GM18858 (cell line): ENCODE measurements at regions not wholly inside any gene's neighbourhood (a gene's known extent, or its start where the extent isn't known, plus 50 kb on each side); places are given as distances from the start of the nearest gene placed in this dataset.
"Not testable (repeated sequence)": the region's sequence is repeated elsewhere in the genome, so short reads cannot be mapped to it uniquely, and the experiment has no call there.

Source experiments
- ATAC-seq: cut with Tn5 transposase; IDR thresholded peaks from one replicate; pipeline ENCODE4 v1.9.1; 2021; ENCODE audit not compliant: unreplicated experiment

DNA sequence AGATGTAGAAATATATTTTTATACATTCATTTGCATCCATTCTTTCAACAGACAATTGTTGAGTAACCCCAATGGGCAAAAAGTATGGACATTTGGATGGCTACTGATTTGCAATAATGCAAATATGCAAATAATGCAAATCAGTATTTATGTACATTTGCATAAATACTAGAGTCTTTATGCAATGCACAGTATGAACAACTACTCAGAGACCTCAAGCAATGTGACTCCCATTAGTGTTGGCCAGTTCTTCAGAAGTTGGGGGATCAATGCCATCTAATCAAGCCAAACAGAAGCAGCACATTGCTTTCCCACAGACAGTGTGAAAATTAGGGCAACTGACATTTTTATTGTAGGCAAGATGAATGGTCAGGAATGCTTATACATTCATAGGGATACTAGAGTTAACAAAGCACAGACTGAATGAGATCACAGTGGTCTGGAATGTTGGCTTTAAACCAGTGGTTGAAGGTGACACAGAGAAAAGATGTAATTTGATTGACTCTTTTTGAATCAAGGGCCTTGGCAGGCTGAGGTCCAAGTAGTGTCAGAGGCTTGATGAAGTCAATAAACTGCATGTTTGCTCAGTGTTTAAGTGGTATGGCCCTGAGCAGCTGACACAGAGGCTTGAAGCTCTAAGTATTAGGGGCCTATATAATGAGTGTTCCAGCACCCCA, 256.6 kb downstream of the CTH start:
- no peak for ATAC-seq

DNA sequence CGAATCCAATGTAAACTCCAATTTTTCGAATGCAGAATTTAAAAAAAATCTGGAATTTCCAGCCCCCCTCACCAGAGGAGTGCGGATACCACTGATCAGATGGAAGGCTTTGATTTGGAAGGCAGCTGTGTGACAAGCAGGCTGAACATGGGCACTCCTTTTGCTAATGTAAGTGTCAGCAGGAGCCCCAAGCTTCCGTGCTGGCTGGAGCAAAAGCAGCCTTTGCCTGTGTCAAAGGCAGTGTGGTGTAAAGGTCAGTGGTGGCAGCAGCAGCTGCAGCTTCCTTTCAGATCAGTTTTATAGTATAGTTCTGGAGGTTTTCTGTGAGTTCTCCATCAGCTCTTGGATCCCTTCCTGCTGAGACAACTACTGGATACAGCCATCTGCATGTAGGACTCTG, 259.9 kb downstream of the CTH start:
- no peak for ATAC-seq

DNA sequence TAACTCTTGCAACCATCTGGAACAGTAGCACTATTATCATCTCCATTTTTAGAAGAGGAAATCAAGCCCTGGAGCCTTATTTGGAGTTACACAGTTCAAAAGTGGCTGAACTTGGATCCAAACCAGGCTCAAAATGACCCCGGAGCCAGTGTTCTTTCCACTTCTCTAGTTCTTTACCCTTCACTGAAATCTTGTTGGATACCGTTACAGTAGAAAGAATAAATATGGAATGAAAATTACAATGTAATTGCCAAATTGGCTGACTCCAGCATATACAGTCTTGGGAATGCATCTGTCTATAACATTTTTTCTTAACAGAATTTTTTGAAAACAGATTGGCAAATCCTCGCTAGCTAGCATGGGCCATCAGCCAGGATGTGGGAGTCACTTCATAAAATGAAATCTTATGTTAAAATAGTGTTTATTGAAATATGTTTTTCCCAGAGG, 261.4 kb downstream of the CTH start:
- no peak for ATAC-seq

DNA sequence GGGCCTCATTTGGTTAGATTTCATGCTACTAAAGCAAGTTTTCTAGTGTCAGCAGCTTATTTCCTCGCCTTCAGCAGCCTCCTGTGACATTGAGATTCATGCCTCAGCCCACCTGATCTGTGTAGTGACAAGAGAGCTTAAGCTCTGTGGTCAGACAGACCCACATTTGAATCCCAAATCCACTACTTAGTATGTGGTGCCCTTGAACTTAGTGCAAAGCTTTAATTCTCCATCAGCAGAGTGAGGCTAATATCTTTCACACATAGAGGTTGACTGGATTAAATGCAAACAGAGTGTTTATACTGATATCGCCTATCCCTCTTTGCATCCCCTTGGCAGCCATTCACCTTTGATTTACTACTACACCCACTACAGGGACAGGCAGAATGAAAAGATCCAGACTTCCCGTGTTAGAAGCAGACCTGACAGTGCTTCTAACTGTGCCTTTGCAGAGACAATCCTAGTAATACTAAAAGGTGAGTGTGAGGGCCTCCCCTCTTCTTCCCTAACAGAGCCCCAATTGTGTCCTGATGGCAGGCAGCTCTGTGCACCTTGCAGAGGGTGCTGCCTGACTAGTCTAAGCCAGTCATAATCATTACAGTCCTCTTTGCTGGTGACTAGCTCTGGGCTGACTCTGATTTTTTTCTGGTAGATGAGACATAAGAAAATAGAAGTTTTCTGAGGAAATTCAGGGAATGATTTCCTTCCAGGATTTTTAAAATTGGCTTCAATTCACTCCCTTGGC, 264.0 kb downstream of the CTH start:
- ATAC-seq = no peak

DNA sequence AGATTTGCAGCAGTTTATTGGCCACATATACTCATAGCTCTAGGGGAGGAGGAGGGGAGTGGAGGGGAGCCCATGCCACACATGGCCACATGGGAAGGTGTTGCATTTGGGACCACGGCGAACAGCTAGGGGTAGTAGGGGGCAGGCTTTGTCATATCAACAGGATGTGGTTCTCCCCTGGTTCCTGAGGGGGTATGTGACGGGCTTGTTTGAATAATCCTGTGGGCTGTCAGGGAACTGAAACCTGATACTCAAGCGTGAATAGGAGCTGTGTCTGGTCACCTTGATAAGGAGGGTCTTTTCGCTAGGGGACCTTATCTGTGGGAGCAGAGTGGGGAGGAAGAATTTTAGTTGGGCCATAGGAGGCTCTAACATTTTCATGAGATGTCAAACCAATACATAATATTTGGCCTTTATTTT, 264.7 kb downstream of the CTH start:
- ATAC-seq = peak; percentile 82

DNA sequence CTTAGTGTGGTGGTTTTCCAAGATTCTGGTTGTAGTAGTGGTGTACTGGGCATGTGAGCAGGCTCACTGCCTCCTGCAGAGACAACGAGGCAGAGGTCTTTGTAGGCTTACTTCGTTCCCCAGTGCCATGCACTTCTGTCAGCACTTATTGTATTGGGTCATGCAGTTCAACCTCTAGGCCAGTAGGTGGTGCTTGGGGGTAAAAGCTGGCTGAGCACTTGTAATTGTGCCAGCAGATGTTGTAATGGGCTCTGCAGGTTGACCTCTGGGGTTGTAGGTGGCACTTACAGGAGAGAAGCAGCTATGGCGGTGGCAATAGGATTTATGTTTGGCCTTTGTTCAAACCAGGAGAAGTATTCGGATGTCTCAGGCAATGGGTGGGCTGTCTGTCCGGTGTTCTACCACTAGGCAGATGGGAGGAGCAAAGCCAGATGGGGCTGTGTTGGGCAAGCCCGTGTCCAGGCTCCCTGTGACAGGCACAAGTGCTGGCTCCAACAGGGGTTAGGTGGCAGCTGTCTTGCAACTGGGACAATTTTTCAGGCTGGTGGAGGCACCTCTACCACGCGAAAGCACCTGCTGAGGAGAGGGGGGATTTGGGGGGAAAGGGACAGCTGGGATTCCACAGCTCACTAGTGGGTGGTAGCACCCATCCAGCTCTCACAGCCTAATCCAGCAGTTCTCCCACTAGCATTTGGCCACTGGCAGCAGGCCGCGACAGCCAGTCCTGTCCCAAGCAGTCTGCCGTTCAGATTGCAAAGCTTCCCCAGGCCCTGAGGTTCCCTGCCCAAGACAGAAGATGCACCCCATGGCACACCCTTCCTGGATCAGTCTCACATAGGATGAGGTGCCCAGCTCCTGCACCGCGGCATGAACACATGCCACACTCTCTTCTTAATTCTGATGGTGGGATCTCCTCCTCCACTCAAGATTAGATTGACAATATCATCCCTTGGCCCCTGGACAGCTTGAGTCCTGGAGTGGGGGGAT, 274.5 kb downstream of the CTH start:
- ATAC-seq = peak; percentile 99

DNA sequence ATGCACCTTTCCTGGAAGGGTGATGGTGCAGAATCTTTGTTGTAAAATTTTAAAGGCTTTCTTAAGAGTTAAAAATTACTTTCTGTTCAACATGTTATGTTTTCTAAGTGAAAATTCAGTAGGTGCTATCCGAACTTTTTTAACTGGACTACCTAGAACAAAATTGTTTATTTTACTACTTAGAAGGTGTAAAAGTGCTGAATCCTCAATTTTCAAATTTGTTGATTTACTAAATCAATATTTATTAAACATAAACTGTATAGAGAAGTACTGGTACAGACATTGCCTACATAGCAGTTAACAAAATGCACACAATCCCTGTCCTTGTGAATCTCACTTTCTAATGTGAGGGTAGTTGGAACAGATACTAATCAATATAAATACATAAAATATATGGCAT, 277.5 kb downstream of the CTH start:
- ATAC-seq = no peak

DNA sequence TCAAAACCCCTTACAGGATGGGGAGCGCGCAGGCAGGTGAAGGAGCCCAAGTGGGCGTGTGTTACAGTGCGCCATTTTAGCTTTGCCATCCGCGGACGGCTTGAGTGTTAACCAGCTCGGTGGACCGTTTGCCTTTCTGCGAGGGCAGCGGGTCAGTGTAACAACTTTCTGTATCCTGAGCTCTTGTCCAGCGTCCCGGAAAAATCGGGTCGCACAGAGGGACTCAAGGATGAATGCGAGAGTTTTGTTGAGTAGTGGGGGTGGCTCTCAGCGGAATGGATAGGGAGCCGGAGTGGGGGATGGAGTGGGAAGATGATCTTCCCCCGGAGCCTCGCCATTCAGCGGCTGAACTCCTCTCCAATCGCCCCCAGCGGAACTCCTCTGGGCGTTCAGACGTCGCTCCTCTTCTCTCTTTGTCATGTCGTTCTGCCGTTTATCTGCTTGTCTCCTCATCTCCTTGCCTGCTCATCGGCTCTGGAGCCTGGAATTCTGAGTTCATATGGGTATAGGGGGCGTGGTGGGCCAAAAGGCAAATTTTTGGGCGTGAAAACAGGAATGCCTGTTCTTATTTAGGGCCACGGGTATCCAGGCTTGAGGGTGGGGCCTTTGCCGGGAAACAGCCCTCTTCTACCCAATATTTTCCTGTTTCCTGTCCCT, 295.4 kb downstream of the CTH start:
- no peak for ATAC-seq

DNA sequence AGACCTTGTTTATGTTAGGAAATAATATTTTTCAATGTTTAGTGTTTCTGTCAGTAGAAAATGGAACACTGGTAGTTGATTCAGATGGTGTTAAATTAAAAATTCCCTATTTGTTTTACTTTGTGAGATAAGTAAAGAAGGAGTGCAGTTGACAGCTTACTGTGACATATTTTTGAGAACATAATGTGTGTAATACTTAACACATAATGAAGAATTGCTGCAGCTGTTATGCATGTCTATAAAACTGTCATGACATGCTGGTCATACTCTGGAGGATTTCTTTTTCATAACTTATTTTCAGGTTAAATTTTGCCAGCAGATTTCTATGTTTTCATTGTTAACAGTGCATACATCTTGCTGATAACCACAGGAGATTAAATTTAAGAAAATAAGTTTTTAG, 296.1 kb downstream of the CTH start:
- ATAC-seq = no peak

DNA sequence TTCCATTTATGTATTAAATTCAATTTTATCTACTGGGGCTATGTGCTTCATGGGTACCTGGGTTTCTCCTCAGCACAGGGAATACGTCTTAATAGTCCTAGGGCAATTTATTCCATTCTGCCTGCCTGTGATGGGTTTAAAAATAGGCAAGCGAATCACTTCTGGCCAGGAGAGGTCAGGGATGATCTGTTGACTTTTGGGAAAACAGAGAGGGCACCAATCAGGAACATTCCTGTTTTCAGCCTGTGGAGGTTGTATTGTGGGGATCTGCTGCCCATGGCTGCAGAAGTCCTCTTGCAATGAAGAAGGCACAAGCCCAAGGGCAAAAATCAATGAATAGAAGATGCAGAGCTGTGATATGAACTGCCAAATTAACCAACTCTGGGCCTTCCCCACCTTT, 303.1 kb downstream of the CTH start:
- no peak for ATAC-seq

DNA sequence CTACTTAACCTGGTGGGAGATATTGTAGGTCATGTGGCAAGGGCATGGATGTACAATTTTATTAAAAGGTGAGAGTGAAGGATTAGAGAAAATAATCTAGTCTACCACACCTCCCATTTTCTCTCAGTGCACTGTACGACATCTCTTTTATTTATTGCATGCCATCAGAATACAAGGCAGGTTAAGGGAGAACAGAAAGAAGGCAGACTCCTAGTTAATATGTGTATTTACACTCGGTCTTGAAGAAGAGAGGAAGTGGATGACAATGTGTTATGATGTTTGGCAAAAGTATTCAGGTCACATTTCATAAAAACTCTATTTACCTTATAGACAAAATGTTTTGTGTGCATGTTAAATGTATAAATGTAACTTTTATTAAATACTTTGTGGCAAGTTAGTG, 306.1 kb downstream of the CTH start:
- ATAC-seq = no peak

DNA sequence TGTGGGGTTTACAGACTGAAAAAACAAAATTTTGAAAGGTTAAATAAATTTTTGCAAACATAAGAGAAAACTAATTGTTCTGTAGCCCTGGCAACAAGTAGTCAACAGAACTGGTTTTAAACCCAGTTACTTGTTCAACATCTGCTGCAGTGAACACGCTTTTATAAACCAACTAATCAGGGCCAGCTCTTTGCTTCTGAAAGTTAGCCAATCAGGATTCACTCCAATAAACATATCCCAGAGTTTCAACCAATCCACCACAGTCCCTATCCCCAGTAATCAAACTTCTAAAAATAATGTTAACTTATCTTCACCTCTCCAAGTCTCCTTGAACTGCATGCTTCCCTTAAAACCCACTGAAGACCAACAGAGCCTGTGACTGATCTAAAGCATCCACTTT, 306.6 kb downstream of the CTH start:
- no peak for ATAC-seq

DNA sequence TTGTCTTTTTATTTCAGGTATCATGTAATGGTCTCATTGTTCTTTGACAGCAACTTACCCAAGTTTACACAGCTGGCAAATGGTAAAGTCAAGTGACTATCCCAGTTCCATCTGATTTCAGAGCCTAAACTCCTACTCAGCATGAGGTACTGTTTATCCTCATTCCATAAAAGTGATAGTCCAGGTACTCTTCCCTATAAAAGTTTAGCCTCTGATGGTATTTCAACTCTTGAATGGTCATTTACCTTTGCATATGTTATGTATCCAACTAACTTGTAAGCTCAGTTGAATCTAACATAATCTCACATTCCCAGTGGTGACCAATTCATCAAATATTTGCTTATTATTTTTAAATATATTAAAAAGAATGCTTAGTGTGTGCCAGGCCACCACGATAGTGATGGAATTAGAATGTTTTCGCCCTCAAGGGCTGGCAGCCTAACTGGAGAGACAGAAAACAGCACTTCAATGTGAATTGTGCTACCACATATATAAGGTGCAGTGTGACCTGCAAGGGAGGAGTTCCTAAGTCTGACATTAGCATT, 307.1 kb downstream of the CTH start:
- no peak for ATAC-seq

DNA sequence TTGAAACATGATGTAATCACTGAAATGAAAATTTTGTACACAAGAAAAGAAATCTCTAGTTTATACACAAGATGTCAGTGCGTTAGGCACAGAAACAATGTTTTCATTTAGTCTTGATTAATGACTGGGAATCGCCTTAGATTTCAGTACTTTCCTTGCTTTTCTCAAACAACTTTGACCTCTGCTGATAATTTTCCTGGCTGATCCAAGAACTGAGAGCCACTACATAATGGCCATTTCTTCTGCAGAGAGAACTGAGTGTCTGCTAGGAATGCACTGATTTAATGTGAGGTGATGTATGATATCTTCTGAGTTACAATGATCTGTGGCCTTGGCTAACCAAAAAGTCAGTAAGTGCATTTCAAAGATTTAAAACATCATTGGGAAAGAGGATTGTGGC, 308.1 kb downstream of the CTH start:
- no peak for ATAC-seq

DNA sequence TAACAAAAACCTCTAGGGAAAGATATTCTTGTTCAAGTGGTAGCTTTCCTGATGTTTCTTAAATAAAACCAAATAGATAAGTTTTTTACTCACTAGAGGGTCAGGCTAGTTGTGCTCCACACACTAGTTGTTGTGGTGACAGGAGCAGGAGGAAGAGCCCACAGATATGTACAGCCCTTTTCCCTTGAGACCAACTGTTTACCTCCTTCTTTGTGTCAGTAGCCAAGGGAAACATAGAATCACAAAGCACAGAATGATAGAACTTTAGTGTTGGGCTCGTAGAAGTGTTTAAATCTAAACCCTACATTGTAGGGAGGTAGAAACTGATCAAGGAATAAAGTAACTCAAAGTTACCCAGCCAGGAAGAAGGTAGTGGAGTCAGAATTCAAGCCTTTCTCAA, 309.0 kb downstream of the CTH start:
- no peak for ATAC-seq

DNA sequence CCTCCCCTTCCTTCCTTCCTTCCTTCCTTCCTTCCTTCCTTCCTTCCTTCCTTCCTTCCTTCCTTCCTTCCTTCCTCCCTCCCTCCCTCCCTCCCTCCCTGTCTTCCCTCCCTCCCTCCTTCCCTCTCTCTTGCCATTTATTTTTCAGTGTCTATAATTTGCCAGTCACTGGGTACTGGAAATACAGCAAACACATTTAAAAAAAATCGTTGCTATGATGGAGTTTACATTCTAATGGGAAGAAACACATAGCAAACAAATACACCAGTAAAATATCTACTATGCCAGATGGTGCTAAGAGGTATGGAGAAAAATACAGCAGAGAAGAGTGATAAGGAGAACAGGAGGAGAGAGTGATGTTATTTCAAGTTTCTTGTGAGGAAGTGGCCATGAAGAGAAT, 309.5 kb downstream of the CTH start:
- ATAC-seq = no peak

DNA sequence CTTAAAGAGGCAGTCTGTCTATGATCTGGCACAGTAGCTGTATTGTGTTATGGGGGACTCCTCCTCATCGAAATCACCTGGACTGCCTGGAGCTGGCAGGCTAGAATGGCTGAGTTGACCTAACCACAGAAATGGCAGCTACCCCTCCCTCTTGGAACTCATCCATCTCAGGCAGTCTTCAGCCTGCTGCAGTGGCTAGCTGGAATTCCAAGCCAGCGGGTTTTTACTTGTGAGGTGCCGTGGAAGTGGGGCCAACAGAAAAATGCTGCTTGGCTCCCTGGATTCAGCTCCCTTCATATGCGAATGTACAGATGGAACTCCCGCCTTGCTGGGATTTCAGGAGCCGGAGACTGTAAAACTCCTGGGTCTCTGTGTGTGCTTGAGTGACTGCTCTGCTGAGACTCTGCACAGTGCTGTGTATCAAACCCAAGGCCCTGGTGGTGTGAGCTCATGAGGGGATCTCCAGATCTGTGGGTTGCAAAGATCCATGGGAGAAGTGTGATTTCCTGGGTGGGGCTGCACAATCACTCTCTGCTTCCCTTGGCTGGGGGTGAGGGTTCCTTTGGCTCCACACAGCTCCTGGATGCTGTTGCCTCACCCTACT, 316.9 kb downstream of the CTH start:
- ATAC-seq = no peak

DNA sequence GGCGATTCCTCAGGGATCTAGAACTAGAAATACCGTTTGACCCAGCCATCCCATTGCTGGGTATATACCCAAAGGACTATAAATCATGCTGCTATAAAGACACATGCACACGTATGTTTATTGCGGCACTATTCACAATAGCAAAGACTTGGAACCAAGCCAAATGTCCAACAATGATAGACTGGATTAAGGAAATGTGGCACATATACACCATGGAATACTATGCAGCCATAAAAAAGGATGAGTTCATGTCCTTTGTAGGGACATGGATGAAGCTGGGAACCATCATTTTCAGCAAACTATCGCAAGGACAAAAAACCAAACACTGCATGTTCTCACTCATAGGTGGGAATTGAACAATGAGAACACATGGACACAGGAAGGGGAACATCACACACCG, 311.1 kb downstream of the PTGER3 start:
- ATAC-seq = not testable (repeated sequence)

DNA sequence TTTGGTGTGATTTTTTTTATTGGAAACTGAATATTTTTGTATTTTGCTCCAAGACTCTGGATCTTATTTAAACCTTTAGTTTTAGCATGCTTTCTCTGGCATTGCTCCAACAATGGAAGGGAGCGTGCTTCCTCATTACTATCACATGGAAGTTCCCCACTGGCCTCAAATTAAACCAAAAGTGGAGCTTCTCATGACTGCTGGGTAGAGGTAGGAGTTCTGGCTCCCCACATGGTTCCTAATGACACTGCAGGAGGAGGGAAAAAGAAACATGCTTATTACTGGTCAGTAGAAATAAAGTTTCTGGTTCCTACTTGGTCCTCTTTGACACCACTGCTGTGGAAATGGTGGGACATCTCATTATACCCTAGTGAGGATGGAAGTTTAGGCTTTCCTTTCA, 310.5 kb downstream of the PTGER3 start:
- ATAC-seq = no peak

DNA sequence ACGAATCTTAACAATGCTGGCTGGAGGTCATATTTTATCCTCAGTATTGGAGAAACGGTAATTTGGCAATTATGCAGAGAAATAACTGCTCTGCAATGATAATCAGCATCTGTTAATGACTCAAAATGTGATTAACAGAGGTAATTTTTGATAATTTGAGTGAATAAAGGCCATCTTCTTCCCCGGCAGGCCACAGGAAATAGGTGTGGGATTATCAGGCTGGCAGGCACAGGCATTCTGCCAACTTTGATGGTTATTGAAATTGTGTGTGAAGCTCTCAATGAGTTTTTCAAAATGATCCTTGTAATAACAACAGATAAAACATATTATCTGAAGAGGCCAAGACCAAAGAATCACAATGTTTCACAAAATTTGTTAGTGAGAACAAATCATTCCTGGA, 309.0 kb downstream of the PTGER3 start:
- no peak for ATAC-seq
